ENCODE measurements at regions not wholly inside any gene's neighbourhood (a gene's known extent, or its start where the extent isn't known, plus 50 kb on each side); places are given as distances from the start of the nearest gene placed in this dataset.
A peak's percentile ranks its signal among the peaks of the same experiment; 100 is the strongest.
"Not testable (repeated sequence)": the region's sequence is repeated elsewhere in the genome, so short reads cannot be mapped to it uniquely, and the experiment has no call there.

- H3K4me1 ChIP-seq (ENCODE audit: control insufficient read depth in 2 of 2, insufficient read depth in 2 of 2, low read length in 2 of 2); POLR2A ChIA-PET; H3K27ac Mint-ChIP-seq; H3K27me3 ChIP-seq (ENCODE audit: control insufficient read depth in 2 of 2, insufficient read depth in 2 of 2, low read length in 2 of 2); H3K36me3 Mint-ChIP-seq; H3K27ac ChIP-seq (ENCODE audit: low read depth, low read length); H3K27me3 Mint-ChIP-seq; H3K36me3 ChIP-seq (ENCODE audit: control insufficient read depth in 2 of 3, insufficient read depth in 3 of 3, low read length in 3 of 3); H3K4me3 ChIP-seq (ENCODE audit: low read length); DNase-seq; H3K4me1 Mint-ChIP-seq; H3K9me3 ChIP-seq (ENCODE audit: control insufficient read depth in 2 of 3, low read length in 3 of 3); CTCF ChIA-PET; H3K4me3 Mint-ChIP-seq; intact Hi-C loops (cut with micrococcal nuclease); ATAC-seq; H3K9me3 Mint-ChIP-seq: not testable (repeated sequence)
Measured at GRCh38 chr1:146511047-146511777, 282.4 kb upstream of the NOTCH2NLA start.

- H3K27ac Mint-ChIP-seq, H3K36me3 Mint-ChIP-seq: not testable (repeated sequence)
Measured at GRCh38 chr1:146510248-146510983, 281.6 kb upstream of the NOTCH2NLA start.

GRCh38 chr1:146504121-146504520 lies 275.3 kb upstream of the NOTCH2NLA start:
- ATAC-seq; DNase-seq; H3K9me3 Mint-ChIP-seq; CTCF ChIA-PET; intact Hi-C loops (cut with micrococcal nuclease); H3K27ac Mint-ChIP-seq; POLR2A ChIA-PET; H3K27me3 ChIP-seq (ENCODE audit: control insufficient read depth in 2 of 2, insufficient read depth in 2 of 2, low read length in 2 of 2); H3K9me3 ChIP-seq (ENCODE audit: control insufficient read depth in 2 of 3, low read length in 3 of 3); H3K4me1 Mint-ChIP-seq; H3K4me3 Mint-ChIP-seq; H3K36me3 ChIP-seq (ENCODE audit: control insufficient read depth in 2 of 3, insufficient read depth in 3 of 3, low read length in 3 of 3); H3K27ac ChIP-seq (ENCODE audit: low read depth, low read length); H3K36me3 Mint-ChIP-seq; H3K4me3 ChIP-seq (ENCODE audit: low read length); H3K4me1 ChIP-seq (ENCODE audit: control insufficient read depth in 2 of 2, insufficient read depth in 2 of 2, low read length in 2 of 2); H3K27me3 Mint-ChIP-seq: not testable (repeated sequence)

More at GRCh38 chr1:146510248-146510983, 281.6 kb upstream of the NOTCH2NLA start:
- H3K36me3 ChIP-seq (ENCODE audit: control insufficient read depth in 2 of 3, insufficient read depth in 3 of 3, low read length in 3 of 3); CTCF ChIA-PET; H3K4me1 Mint-ChIP-seq; H3K9me3 Mint-ChIP-seq; H3K4me3 ChIP-seq (ENCODE audit: low read length); POLR2A ChIA-PET; DNase-seq; H3K4me1 ChIP-seq (ENCODE audit: control insufficient read depth in 2 of 2, insufficient read depth in 2 of 2, low read length in 2 of 2); intact Hi-C loops (cut with micrococcal nuclease); H3K27me3 Mint-ChIP-seq; H3K4me3 Mint-ChIP-seq; H3K27ac ChIP-seq (ENCODE audit: low read depth, low read length); H3K9me3 ChIP-seq (ENCODE audit: control insufficient read depth in 2 of 3, low read length in 3 of 3); H3K27me3 ChIP-seq (ENCODE audit: control insufficient read depth in 2 of 2, insufficient read depth in 2 of 2, low read length in 2 of 2): not testable (repeated sequence)
- ATAC-seq: peak; percentile 82

GRCh38 chr1:146487555-146487954 lies 258.7 kb upstream of the NOTCH2NLA start:
- H3K4me3 Mint-ChIP-seq; POLR2A ChIA-PET; intact Hi-C loops (cut with micrococcal nuclease): not testable (repeated sequence)

GRCh38 chr1:146487155-146487554 lies 258.3 kb upstream of the NOTCH2NLA start:
- H3K27ac ChIP-seq (ENCODE audit: low read depth, low read length); POLR2A ChIA-PET; H3K4me3 Mint-ChIP-seq; H3K36me3 ChIP-seq (ENCODE audit: control insufficient read depth in 2 of 3, insufficient read depth in 3 of 3, low read length in 3 of 3); H3K27me3 ChIP-seq (ENCODE audit: control insufficient read depth in 2 of 2, insufficient read depth in 2 of 2, low read length in 2 of 2); H3K4me3 ChIP-seq (ENCODE audit: low read length); H3K4me1 Mint-ChIP-seq; H3K36me3 Mint-ChIP-seq; CTCF ChIA-PET; ATAC-seq; intact Hi-C loops (cut with micrococcal nuclease); H3K9me3 Mint-ChIP-seq; H3K4me1 ChIP-seq (ENCODE audit: control insufficient read depth in 2 of 2, insufficient read depth in 2 of 2, low read length in 2 of 2); H3K9me3 ChIP-seq (ENCODE audit: control insufficient read depth in 2 of 3, low read length in 3 of 3); H3K27me3 Mint-ChIP-seq; DNase-seq; H3K27ac Mint-ChIP-seq: not testable (repeated sequence)

More at GRCh38 chr1:146487555-146487954, 258.7 kb upstream of the NOTCH2NLA start:
- H3K36me3 Mint-ChIP-seq; H3K9me3 Mint-ChIP-seq; H3K27me3 Mint-ChIP-seq; H3K27ac ChIP-seq (ENCODE audit: low read depth, low read length); H3K36me3 ChIP-seq (ENCODE audit: control insufficient read depth in 2 of 3, insufficient read depth in 3 of 3, low read length in 3 of 3); H3K27ac Mint-ChIP-seq; ATAC-seq; H3K27me3 ChIP-seq (ENCODE audit: control insufficient read depth in 2 of 2, insufficient read depth in 2 of 2, low read length in 2 of 2); H3K4me1 ChIP-seq (ENCODE audit: control insufficient read depth in 2 of 2, insufficient read depth in 2 of 2, low read length in 2 of 2); H3K4me1 Mint-ChIP-seq; DNase-seq; H3K9me3 ChIP-seq (ENCODE audit: control insufficient read depth in 2 of 3, low read length in 3 of 3); H3K4me3 ChIP-seq (ENCODE audit: low read length); CTCF ChIA-PET: not testable (repeated sequence)

- Mint-ChIP-seq H3K27ac (peak overlapping the region in 1 of 9 donors; percentile 84), H3K4me3 (peak overlapping the region in 3 of 10 donors; percentile 53 to 75 (median 55))
- H3K4me3 ChIP-seq (ENCODE audit: low read length); intact Hi-C loops (cut with micrococcal nuclease); H3K9me3 ChIP-seq (ENCODE audit: control insufficient read depth in 2 of 3, low read length in 3 of 3); H3K36me3 Mint-ChIP-seq; ATAC-seq; POLR2A ChIA-PET; H3K27me3 Mint-ChIP-seq; H3K36me3 ChIP-seq (ENCODE audit: control insufficient read depth in 2 of 3, insufficient read depth in 3 of 3, low read length in 3 of 3); H3K9me3 Mint-ChIP-seq; H3K27ac ChIP-seq (ENCODE audit: low read depth, low read length); H3K27me3 ChIP-seq (ENCODE audit: control insufficient read depth in 2 of 2, insufficient read depth in 2 of 2, low read length in 2 of 2); H3K4me1 Mint-ChIP-seq; CTCF ChIA-PET; H3K4me1 ChIP-seq (ENCODE audit: control insufficient read depth in 2 of 2, insufficient read depth in 2 of 2, low read length in 2 of 2): not testable (repeated sequence)
- peak in 1 of 9 donors; percentile 38 for DNase-seq
Measured at GRCh38 chr1:146486300-146487014, 257.6 kb upstream of the NOTCH2NLA start.
